OCI-LY1 (cell line): ENCODE measurements at regions not wholly inside any gene's neighbourhood (a gene's known extent, or its start where the extent isn't known, plus 50 kb on each side); places are given as distances from the start of the nearest gene placed in this dataset.

Experiments
- H2AFZ ChIP-seq: fragments of 200-600 bp; sonication (generic), shearing (Covaris generic); 2 replicates; pipeline ENCODE4 v1.6.0; 2014; ENCODE audit warnings: antibody characterized with exemption, mild to moderate bottlenecking, low read length
- H3F3A ChIP-seq: fragments of 200-600 bp; sonication (generic), shearing (Covaris generic); 2 replicates; pipeline ENCODE4 v1.6.0; 2014; ENCODE audit warnings: mild to moderate bottlenecking, antibody characterized with exemption, low read length, moderate library complexity; ENCODE audit not compliant: insufficient read depth
- H3K27ac ChIP-seq: fragments of 200-600 bp; sonication (generic); 2 replicates; pipeline ENCODE4 v1.5.1; 2014; ENCODE audit warnings: low read length, mixed run types, mild to moderate bottlenecking, low read depth; ENCODE audit not compliant: poor library complexity, severe bottlenecking
- H3K27me3 ChIP-seq: fragments of 200-600 bp; sonication (generic); 2 replicates; pipeline ENCODE4 v1.6.0; 2014; ENCODE audit warnings: antibody characterized with exemption, mild to moderate bottlenecking, low read length, moderate library complexity; ENCODE audit not compliant: insufficient read depth
- H3K36me3 ChIP-seq: fragments of 200-600 bp; sonication (generic); 2 replicates; pipeline ENCODE4 v1.6.1; 2014; ENCODE audit warnings: mild to moderate bottlenecking, antibody characterized with exemption, low read length, moderate library complexity, mixed read lengths; ENCODE audit not compliant: insufficient read depth
- H3K4me1 ChIP-seq: fragments of 200-600 bp; sonication (generic); 2 replicates; pipeline ENCODE4 v1.5.1; 2014; ENCODE audit warnings: mild to moderate bottlenecking, low read length, moderate library complexity; ENCODE audit not compliant: insufficient read depth, severe bottlenecking
- H3K4me2 ChIP-seq: fragments of 200-600 bp; sonication (generic), shearing (Covaris generic); 2 replicates; pipeline ENCODE4 v1.6.1; 2014; ENCODE audit warnings: low read length
- H3K4me3 ChIP-seq: fragments of 200-600 bp; sonication (generic); 2 replicates; pipeline ENCODE4 v1.5.1; 2014; ENCODE audit warnings: low read length, low read depth, mild to moderate bottlenecking, mixed read lengths; ENCODE audit not compliant: poor library complexity, severe bottlenecking
- H3K79me2 ChIP-seq: fragments of 200-600 bp; shearing (Covaris generic); 2 replicates; pipeline ENCODE4 v1.6.1; 2016; ENCODE audit warnings: mixed run types, low read length, mixed read lengths; ENCODE audit not compliant: insufficient read depth
- H3K9ac ChIP-seq: fragments of 200-600 bp; sonication (generic), shearing (Covaris generic); 2 replicates; pipeline ENCODE4 v1.6.1; 2014; ENCODE audit warnings: mild to moderate bottlenecking, low read length, mixed read lengths
- H3K9me2 ChIP-seq: fragments of 200-600 bp; sonication (generic), shearing (Covaris generic); 2 replicates; pipeline ENCODE4 v1.6.1; 2014; ENCODE audit warnings: low read depth, mild to moderate bottlenecking, low read length, mixed read lengths
- H3K9me3 ChIP-seq: fragments of 200-600 bp; shearing (Covaris generic); 2 replicates; pipeline ENCODE4 v1.6.1; 2014; ENCODE audit warnings: low read length, mixed read lengths
- H4K20me1 ChIP-seq: fragments of 200-600 bp; sonication (generic), shearing (Covaris generic); 2 replicates; pipeline ENCODE4 v1.6.0; 2016; ENCODE audit warnings: mild to moderate bottlenecking, low read length; ENCODE audit not compliant: insufficient read depth
- EZH2 ChIP-seq: fragments of 200-600 bp; sonication (generic), shearing (Covaris generic); IDR thresholded peaks from 2 replicates; pipeline ENCODE4 v1.8.0; 2017; ENCODE audit warnings: borderline replicate concordance, mixed run types, mild to moderate bottlenecking, antibody characterized with exemption, low read length, moderate library complexity, mixed read lengths
- TF ChIP-seq, protein P1 (sequence below): fragments of 200-600 bp; sonication (generic), shearing (Covaris generic); IDR thresholded peaks from 2 replicates; pipeline ENCODE4 v1.5.1; 2017; ENCODE audit warnings: mild to moderate bottlenecking, antibody characterized with exemption, low read length, moderate library complexity, mixed read lengths

DNA sequence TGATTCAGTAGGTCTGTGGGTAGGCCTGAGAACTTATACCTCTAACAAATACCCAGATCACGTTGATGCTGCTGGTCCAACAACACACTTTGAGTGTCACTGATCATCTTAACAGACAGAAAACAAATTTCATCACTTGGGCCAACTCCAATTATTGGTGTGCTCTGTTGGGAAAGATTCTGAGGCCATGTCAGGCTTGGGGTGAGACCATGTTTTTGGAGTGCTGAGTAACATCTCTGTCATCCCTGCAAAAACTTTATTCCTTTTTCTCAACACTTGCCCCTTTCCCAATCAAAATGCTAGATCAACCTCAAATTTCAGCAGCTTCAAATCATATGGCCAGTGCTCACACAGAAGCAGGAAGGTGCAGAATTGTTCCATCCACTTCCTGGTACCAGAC, 108.8 kb upstream of the TENT5A start:
- H3K27me3 ChIP-seq = no peaks in the 10 kb centered on the region
- no peak overlapping the region for H3K27ac ChIP-seq
- H3K9me3 ChIP-seq = no peaks in the 10 kb centered on the region
- no peak overlapping the region for H2AFZ ChIP-seq
- H3K4me1 ChIP-seq = no peaks in the 10 kb centered on the region
- H3K4me2 ChIP-seq = no peak overlapping the region
- no peak overlapping the region for H3K4me3 ChIP-seq
- no peak for TF ChIP-seq EZH2
- TF ChIP-seq, protein P1, sequence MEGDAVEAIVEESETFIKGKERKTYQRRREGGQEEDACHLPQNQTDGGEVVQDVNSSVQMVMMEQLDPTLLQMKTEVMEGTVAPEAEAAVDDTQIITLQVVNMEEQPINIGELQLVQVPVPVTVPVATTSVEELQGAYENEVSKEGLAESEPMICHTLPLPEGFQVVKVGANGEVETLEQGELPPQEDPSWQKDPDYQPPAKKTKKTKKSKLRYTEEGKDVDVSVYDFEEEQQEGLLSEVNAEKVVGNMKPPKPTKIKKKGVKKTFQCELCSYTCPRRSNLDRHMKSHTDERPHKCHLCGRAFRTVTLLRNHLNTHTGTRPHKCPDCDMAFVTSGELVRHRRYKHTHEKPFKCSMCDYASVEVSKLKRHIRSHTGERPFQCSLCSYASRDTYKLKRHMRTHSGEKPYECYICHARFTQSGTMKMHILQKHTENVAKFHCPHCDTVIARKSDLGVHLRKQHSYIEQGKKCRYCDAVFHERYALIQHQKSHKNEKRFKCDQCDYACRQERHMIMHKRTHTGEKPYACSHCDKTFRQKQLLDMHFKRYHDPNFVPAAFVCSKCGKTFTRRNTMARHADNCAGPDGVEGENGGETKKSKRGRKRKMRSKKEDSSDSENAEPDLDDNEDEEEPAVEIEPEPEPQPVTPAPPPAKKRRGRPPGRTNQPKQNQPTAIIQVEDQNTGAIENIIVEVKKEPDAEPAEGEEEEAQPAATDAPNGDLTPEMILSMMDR = no peak
- no peaks in the 10 kb centered on the region for H3K79me2 ChIP-seq
- H3K36me3 ChIP-seq = no peaks in the 10 kb centered on the region
- H3K9ac ChIP-seq = no peak overlapping the region
- no peaks in the 10 kb centered on the region for H3K9me2 ChIP-seq
- H3F3A ChIP-seq = no peaks in the 10 kb centered on the region
- no peaks in the 10 kb centered on the region for H4K20me1 ChIP-seq

DNA sequence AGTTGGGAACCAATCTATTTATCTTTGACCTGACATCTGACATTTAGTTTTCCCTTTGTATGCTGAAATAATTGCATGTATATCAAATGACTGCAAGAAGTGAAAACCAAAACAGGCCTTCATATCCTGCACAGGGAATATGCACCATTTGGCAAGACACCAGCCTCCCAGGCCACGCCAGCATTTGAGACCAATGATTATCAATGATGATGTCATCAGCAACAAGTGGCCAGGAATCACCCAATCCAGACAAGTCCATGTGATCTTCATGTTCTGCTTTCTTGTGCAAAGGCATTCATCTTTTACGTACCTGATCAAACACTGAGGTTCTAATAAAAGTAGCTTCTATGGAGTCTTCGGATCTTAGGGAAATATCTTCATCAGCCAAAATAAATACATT, 107.4 kb upstream of the TENT5A start:
- no peak for TF ChIP-seq EZH2
- TF ChIP-seq, protein P1 = no peak
- H4K20me1 ChIP-seq = no peaks in the 10 kb centered on the region
- H3K27ac ChIP-seq = no peak overlapping the region
- H3F3A ChIP-seq = no peaks in the 10 kb centered on the region
- H2AFZ ChIP-seq = no peak overlapping the region
- no peaks in the 10 kb centered on the region for H3K9me2 ChIP-seq
- H3K79me2 ChIP-seq = no peaks in the 10 kb centered on the region
- no peak overlapping the region for H3K4me3 ChIP-seq
- no peak overlapping the region for H3K9ac ChIP-seq
- H3K27me3 ChIP-seq = no peaks in the 10 kb centered on the region
- H3K36me3 ChIP-seq = no peaks in the 10 kb centered on the region
- H3K9me3 ChIP-seq = no peaks in the 10 kb centered on the region
- no peaks in the 10 kb centered on the region for H3K4me1 ChIP-seq
- H3K4me2 ChIP-seq = no peak overlapping the region

DNA sequence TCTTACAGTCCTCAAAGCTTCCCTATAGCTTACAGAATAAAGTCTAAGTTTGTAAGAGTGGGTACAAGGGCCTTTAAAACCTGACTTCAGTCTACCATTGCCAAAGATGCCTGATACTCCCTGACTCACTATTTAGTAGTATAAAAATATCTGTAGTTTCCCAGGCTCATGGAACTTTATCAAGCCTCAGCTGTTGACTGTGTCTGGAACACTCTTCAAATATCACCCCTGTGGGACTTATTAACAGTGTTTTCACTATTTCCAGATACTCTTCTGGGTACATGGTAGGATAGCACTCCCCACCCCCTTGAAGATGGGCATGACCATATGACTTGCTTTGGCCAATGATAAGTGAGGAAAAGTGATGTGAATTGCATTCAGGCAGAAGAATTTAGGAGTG, 105.3 kb upstream of the TENT5A start:
- Histone ChIP-seq H3K4me2 (no peak overlapping the region), H3K27ac (no peak overlapping the region), H4K20me1 (no peaks in the 10 kb centered on the region), H3K79me2 (no peaks in the 10 kb centered on the region), H3K9me3 (no peaks in the 10 kb centered on the region), H3K27me3 (no peaks in the 10 kb centered on the region), H3F3A (no peaks in the 10 kb centered on the region), H3K4me1 (no peaks in the 10 kb centered on the region), H3K9ac (no peak overlapping the region), H3K36me3 (no peaks in the 10 kb centered on the region), H3K9me2 (no peaks in the 10 kb centered on the region), H3K4me3 (no peak overlapping the region), H2AFZ (no peak overlapping the region)
- TF ChIP-seq EZH2 = no peak
- TF ChIP-seq, protein P1 = no peak
